D721Med (cell line): ENCODE measurements at regions not wholly inside any gene's neighbourhood (a gene's known extent, or its start where the extent isn't known, plus 50 kb on each side); places are given as distances from the start of the nearest gene placed in this dataset.

ENCODE experiments used
- DNase-seq: peaks from one replicate; pipeline ENCODE4 v3.0.0; 2011; ENCODE audit warnings: low spot score; ENCODE audit not compliant: insufficient read length
- FAIRE-seq: peaks from 2 replicates; lab custom pipeline; 2011; peaks lifted over from hg19 to GRCh38; lab: Jason Lieb, UNC
- TF ChIP-seq, protein P1 (sequence below): IDR thresholded peaks from 2 replicates; pipeline ENCODE4 v1.5.1; 2012; ENCODE audit warnings: mild to moderate bottlenecking, control low read depth; ENCODE audit not compliant: insufficient read depth; ENCODE audit errors: missing control alignments

DNA sequence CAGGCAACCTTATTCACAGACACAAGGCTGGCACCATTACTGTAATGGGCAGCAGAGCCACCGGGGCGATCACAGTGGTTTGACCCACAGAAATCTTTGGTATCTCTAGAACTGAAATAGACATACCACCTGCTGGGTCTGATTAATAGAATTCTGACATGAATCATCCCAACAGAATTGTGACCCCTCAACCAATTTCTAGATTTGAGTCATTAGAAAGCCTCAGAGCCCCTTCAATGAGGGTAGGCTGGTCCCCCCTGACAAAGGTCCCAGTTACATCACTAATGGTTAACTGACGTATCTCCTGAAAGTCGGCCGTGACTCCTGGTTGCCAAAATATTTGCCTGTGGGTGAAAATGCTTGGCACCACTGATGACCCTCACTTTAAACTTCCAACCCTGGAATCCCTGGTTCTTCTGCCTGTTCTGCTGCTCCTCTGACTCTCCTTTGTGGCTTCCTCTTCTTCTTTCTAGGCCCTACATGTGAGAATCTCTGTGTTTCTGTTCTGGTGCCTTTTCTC is 124.9 kb upstream of the ARID1B start:
- no peak for FAIRE-seq
- TF ChIP-seq, protein P1, sequence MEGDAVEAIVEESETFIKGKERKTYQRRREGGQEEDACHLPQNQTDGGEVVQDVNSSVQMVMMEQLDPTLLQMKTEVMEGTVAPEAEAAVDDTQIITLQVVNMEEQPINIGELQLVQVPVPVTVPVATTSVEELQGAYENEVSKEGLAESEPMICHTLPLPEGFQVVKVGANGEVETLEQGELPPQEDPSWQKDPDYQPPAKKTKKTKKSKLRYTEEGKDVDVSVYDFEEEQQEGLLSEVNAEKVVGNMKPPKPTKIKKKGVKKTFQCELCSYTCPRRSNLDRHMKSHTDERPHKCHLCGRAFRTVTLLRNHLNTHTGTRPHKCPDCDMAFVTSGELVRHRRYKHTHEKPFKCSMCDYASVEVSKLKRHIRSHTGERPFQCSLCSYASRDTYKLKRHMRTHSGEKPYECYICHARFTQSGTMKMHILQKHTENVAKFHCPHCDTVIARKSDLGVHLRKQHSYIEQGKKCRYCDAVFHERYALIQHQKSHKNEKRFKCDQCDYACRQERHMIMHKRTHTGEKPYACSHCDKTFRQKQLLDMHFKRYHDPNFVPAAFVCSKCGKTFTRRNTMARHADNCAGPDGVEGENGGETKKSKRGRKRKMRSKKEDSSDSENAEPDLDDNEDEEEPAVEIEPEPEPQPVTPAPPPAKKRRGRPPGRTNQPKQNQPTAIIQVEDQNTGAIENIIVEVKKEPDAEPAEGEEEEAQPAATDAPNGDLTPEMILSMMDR: no peak
- no peak for DNase-seq

DNA sequence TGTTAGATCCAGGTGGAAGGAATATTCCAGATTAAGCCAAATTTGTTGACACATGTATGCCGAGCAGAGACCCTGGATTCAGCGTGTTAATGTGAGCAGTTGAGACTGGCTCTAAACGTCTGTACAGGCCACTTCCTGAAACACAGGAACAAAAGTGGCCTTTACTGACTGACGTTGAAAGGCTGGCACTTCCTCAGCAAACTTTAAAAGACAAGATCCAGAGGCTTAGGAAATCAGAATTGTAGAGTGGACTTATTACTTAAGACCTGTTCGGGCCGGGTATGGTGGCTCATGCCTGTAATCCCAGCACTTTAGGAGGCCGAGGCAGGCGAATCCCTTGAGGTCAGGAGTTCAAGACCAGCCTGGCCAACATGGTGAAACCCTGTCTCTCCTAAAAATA is 125.7 kb upstream of the ARID1B start:
- TF ChIP-seq, protein P1: no peak
- DNase-seq: no peak
- no peak for FAIRE-seq

DNA sequence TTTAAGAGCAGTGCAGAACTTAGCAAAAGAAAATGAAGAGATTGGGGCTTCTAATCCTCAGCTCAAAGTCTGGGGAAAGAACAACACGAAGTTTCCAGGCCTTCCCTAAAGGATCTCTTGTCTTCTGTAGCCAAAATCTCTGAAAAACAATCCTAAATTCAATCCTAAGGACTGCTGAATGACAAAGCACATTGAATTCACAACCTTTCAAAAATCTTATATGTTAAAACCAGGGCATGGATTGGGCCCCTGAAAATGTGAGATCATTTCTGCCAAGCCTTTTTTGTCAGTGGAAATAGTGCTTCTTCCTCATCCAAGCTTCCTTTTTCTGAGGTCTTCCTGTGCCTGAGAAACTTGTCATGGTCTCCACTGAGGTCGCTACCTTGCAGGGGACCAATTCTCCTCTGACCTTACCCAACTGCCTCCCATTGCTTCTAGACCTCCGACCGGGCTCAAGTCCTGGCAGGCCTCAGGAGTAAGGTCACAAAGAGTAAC is 126.2 kb upstream of the ARID1B start:
- TF ChIP-seq, protein P1: no peak
- DNase-seq (no peak), FAIRE-seq (no peak)

DNA sequence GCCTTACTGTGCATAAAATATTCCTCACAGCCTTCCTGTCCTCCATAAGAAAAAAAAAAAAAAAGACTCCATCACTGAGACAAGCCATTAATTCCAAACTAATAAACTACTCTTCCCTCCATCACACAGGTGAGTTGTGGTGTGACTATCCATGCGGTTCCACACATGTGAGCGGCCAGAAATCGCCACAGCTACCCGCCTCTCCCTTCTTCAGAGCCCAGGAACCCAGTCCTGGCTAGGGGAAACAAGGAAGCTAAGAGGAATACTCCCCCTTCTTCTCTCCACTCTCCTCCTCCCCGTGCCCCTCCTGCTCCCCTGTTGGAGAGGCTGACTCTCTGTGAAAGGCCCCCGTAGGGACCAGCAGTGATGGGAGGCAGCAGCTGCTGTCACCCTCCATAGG is 128.6 kb upstream of the ARID1B start:
- FAIRE-seq (no peak), DNase-seq (no peak)
- TF ChIP-seq, protein P1: no peak

DNA sequence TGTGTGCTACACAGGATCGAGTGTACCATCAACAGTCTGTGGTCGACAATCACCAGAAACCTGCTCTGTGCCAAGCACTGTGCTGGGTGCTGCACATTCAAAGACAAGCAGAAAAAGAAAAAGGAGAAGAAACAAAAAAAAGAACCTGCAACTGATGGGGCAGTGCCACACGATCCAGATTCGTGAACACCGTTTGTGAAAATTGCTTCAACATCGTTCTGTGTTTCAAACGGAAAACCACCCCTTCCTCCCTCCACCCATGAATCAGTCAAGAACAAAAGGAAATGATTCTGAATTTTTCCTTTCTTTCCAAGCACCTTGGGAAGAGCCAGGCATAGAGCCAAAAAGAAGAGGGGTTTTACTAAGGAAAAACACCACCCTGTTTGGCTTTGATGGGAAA is 129.2 kb upstream of the ARID1B start:
- TF ChIP-seq, protein P1: no peak
- FAIRE-seq (no peak), DNase-seq (no peak)

DNA sequence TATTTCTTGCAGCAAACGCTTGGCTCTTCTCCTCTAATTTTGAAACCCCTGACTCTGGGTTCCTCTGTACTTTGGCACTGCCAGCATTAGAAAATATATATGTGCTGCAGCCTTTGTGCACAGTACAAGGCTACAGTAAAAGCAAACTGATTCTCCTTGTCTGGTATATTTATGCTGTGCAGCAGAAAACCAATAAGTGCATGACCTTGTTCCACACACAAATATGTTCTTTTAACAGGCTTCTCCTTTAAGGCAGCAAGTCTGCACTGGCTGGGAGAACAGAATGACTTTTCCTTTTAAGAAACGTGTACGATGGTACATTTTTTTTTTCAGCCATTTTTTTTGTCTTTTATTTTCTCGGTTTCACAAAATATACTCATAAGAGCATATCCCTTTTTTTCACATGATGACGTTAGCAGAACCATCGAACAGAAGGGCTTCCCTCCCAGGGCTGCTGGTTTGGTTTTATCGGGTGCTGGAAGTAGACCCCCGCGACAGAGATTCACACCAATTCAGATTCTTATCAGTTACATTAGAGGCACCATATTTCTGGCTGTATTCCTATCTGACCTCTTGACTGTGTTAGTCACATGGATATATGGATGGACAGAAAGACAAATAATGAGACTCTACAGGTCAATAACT is 129.9 kb upstream of the ARID1B start:
- FAIRE-seq (no peak), DNase-seq (no peak)
- TF ChIP-seq, protein P1: no peak

DNA sequence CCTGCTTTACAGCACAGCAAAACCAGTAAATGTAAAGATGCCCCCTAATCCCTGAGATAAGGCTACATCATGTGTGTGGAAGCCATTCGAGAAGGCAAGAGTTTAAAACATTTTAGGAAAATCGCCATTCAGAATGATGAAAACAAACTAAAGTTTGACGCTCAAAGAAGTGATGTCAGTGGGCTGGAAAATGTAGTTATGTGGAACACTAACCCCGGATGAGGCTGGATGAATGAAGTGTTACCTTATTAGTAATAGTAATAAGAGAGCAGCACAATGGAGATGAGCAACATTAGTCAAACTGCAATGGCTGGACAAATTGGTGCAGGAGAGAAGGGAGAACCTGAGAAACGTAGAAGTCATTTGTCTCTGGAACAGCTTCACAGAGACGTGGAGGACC is 130.7 kb upstream of the ARID1B start:
- TF ChIP-seq, protein P1: no peak
- no peak for DNase-seq
- no peak for FAIRE-seq
